ENCODE measurements at regions not wholly inside any gene's neighbourhood (a gene's known extent, or its start where the extent isn't known, plus 50 kb on each side); places are given as distances from the start of the nearest gene placed in this dataset.
"Not testable (repeated sequence)": the region's sequence is repeated elsewhere in the genome, so short reads cannot be mapped to it uniquely, and the experiment has no call there.

GRCh38 chr20:10109641-10110040 is 74.9 kb downstream of the ANKEF1 start:
- no peak for DNase-seq

GRCh38 chr20:10110151-10110550 is 75.4 kb downstream of the ANKEF1 start:
- no peak for DNase-seq

GRCh38 chr20:10111139-10111958 is 76.6 kb downstream of the ANKEF1 start:
- no peak for DNase-seq

DNA sequence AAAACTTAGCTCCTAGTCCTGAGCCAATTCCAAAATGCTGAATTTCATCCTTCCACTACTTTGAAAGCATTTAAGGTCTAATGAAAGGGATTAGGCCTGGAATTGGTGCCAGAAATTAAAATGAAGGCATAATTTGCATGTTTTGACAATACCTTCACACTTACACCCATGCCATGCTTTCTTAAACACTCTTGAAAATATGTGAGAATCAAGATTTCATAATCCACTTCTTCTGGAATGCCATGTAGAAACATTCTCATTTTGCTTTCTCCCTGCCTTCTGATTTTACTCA is 77.1 kb downstream of the ANKEF1 start:
- no peak for DNase-seq

- DNase-seq = no peak
Measured at GRCh38 chr20:10113746-10114145, 79.0 kb downstream of the ANKEF1 start.

- no peak for DNase-seq
Measured at GRCh38 chr20:10114598-10114997, 79.8 kb downstream of the ANKEF1 start.

GRCh38 chr20:10115021-10115420 is 80.2 kb downstream of the ANKEF1 start:
- DNase-seq = no peak

GRCh38 chr20:10119336-10119735 is 84.5 kb downstream of the ANKEF1 start:
- DNase-seq = no peak

GRCh38 chr20:10124883-10125282 is 90.1 kb downstream of the ANKEF1 start:
- DNase-seq = not testable (repeated sequence)

DNA sequence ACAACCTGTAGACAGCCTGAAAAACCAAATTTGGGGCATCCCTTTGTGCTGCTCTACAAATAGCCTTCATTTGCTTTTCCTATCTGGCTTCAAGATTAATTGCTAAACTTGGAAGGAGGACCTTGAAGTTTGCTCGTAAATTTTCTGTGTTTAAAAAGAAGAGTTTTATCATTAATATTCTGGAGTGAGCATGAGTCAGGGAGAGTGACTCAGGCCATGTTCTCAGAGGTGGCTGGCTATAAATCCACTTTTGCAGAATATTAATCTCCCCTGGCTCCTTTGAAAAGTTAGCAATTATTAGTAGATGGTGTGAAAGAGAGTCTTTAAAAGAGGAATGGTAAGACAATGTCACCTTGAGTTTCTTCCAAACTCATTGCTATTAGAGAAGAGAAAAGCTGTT is 91.0 kb downstream of the ANKEF1 start:
- no peak for DNase-seq

- peak; percentile 20 for DNase-seq
Measured at GRCh38 chr20:10129749-10130148, 88.9 kb upstream of the SNAP25 start.

DNA sequence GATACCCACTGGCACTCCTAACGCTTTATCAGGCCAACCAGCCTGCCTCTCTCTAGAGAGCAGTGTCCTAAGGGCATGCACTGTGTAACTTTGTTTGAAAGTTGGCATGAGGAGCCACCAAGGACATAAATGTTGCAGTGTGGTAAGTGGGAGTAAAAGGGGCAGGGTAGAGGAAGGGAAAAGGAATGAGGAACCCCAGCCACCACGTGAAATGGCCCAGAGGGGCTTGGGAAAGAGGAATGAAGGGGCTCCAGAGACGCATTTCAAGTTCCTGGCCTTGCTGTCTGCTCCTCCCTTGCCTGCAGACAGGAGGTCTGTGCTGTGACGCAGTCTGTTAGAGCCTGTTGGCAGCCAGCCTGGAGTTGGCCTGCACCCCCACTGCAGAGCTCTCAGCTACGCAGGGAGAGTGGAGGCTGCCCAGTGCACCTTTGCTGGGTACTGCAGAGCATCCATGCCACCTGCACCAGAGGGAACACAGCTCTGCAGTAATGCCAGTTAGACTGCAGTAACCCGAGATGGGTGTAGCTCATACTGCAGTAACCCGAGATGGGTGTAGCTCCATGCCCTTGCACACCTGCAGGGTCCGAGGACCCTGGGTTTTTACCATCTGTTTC is 86.8 kb upstream of the SNAP25 start:
- DNase-seq = peak; percentile 75

DNA sequence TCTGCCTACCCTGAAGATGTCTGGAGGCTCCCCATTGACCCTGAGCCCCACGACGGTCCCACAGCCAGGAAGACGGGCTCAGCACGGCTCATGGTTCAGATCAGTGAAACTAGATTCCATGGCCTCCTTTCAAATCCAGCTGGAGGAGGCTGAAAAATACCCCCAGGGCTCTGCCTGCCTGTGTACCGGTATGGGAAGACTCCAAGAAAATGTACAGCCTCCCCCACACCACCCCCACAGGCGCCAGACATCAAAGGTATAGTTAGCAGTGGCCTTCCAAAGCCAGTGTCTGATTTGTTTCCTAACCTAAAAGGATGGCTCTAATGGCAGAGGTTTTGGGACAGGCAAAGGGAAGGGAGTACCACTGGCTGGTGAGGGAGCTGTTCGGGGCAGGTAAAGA is 86.2 kb upstream of the SNAP25 start:
- DNase-seq = no peak

DNA sequence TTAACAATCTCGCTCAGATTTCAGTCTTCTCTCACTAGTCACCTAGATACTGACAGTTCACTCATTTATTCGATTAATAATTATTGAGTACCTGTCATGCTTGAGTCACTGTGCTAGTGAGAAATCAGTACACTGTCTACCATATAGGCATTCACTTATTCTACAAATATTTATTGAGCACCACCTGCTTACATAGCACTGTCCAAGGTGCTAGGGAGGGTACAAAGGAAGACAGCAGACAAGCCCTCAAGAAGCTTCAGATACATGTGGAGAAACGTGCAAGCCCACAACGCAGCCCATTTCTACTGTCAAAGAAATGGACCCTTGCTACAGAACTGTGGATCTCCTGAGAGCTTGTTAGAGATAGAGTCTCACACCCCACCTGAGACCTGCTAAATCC is 85.1 kb upstream of the SNAP25 start:
- DNase-seq = no peak

DNA sequence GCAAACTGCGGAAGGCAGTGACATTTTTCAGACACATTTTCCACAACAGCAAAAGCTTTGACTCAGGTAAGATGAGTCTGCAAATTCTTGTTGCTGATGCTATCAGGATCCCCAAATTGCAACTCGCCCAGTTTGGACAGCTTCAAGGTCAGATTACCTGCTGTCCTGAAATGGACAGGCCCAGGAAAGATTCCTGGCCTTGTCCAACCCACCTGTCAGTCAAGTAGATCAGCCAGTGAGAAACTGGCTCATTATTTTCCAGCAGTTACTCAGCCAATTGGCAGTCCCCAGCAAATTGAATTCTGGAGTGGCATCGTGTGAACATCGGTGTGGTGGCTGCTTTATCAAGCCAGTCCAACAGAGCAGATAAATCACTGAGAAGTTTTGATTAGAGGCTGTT is 84.5 kb upstream of the SNAP25 start:
- no peak for DNase-seq

- DNase-seq = no peak
Measured at GRCh38 chr20:10135438-10135837, 83.2 kb upstream of the SNAP25 start.

- no peak for DNase-seq
Measured at GRCh38 chr20:10137032-10137431, 81.6 kb upstream of the SNAP25 start.

DNA sequence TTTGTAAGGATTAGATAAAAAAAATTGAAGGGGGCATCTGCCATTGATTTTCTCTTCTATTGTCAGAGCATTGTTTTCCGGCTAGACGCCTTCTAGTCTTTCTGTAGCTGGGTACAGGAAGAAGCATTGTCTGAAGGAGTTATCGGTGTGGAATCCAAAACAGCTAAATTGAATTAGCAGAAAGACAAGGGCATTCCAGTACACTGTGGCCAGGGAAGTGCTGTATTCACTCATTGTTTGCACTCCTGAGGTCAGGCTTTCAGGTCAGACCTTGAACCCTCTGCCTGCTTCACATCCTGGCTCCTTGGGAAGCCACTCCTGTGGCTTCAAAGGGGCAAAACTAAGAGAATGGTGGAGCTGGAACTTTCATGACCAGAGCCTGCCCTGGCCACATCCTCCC is 81.1 kb upstream of the SNAP25 start:
- DNase-seq = no peak

- DNase-seq = no peak
Measured at GRCh38 chr20:10157549-10157948, 61.1 kb upstream of the SNAP25 start.

DNA sequence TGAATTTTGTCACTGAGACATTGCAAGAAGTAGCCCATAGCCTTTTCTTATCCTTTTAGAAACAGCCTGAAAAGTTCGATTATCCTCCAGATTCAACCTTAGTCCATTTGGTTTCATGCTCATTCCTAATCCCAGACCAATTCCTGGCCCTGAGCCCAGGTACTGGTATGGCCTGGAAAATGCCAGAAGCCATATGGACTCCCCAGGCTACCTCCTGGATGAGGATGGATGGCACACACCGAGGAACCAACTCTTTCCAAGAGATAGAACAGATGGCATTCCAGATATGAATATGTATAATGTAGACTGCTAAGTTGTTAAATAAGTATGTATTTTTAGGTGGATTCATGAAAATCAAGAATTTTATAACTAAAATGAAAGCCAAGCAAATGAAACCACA is 51.6 kb upstream of the SNAP25 start:
- no peak for DNase-seq

- no peak for DNase-seq
Measured at GRCh38 chr20:10167594-10167993, 51.0 kb upstream of the SNAP25 start.

All from occipital lobe (tissue), 1 donor.